Naive thymus-derived CD8-positive, alpha-beta T cell (primary cell): ENCODE measurements at regions not wholly inside any gene's neighbourhood (a gene's known extent, or its start where the extent isn't known, plus 50 kb on each side); places are given as distances from the start of the nearest gene placed in this dataset.
"Not testable (repeated sequence)": the region's sequence is repeated elsewhere in the genome, so short reads cannot be mapped to it uniquely, and the experiment has no call there.

Experiments used
- ATAC-seq, 2 donors: fragments of 150-1000 bp; cut with Tn5 transposase in 1 of 2; sonication (Bioruptor Pico), chemical (Tn5 transposase) in 1 of 2; 1 replicate in 1 of 2; 2 replicates in 1 of 2; pipeline ENCODE4 v1.10.0; 2021; ENCODE audit warnings: mild to moderate bottlenecking in 2 of 2, moderate library complexity in 2 of 2
- POLR2A ChIA-PET: fragments of 350-600 bp; sonication (Branson Sonifier 250); formaldehyde crosslinking; loops from one replicate; lab custom pipeline; 2021; ENCODE audit warnings: antibody characterized with exemption; lab: Charles Lee
- DNase-seq, 10 donors: peaks; one replicate each; pipeline versions ENCODE4 v3.0.0 to v3.0.0-alpha.2; 2020 to 2022
- H3K27ac Mint-ChIP-seq, 10 donors: one replicate each; pipeline ENCODE4 v1.8.0; 2020 to 2022; ENCODE audit warnings: mild to moderate bottlenecking in 10 of 10, mixed read lengths in 10 of 10, moderate library complexity in 4 of 10, inconsistent platforms in 1 of 10
- H3K27me3 Mint-ChIP-seq, 5 donors: one replicate each; pipeline ENCODE4 v1.8.0; 2021 to 2022; ENCODE audit warnings: mixed read lengths in 5 of 5
- H3K36me3 Mint-ChIP-seq, 3 donors: one replicate each; pipeline ENCODE4 v1.8.0; 2020 to 2022; ENCODE audit warnings: mixed read lengths in 3 of 3, mild to moderate bottlenecking in 2 of 3, inconsistent platforms in 1 of 3
- H3K4me1 Mint-ChIP-seq, 4 donors: one replicate each; pipeline ENCODE4 v1.8.0; 2021 to 2022; ENCODE audit warnings: mixed read lengths in 4 of 4
- H3K4me3 Mint-ChIP-seq, 10 donors: one replicate each; pipeline ENCODE4 v1.8.0; 2020 to 2022; ENCODE audit warnings: mild to moderate bottlenecking in 10 of 10, mixed read lengths in 10 of 10, moderate library complexity in 6 of 10, inconsistent platforms in 1 of 10
- H3K9me3 Mint-ChIP-seq, 9 donors: one replicate each; pipeline ENCODE4 v1.8.0; 2020 to 2022; ENCODE audit warnings: mixed read lengths in 9 of 9, mild to moderate bottlenecking in 3 of 9, inconsistent platforms in 1 of 9, moderate library complexity in 1 of 9

DNA sequence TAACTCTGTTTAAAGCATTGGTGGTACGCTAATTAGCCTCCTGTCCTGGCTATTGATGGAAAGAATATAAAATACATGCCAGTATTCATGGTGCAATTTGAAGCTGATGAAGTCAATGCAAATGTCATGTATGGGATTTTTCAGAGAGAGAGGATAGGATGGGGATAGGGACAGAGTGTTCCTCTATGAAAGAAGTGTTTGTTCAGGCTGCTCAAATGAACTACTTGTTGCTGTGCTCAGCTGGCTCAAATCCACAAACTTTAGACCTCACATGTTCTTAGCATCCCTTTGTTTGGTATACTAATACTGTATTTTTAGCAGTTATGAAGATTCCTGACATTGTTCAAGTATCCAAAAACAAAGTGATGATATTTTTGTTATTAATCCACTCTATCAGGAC is 116.5 kb downstream of the SLITRK1 start:
- H3K27ac Mint-ChIP-seq = no peak overlapping the region
- no peaks in the 10 kb centered on the region for H3K4me1 Mint-ChIP-seq
- ATAC-seq (no peak), DNase-seq (no peak)
- peaks cover 0 to 14% (median 0%) of the 10 kb centered on the region in 9 donors for H3K9me3 Mint-ChIP-seq
- POLR2A ChIA-PET = no interaction called here
- no peak overlapping the region for H3K4me3 Mint-ChIP-seq
- no peaks in the 10 kb centered on the region for H3K36me3 Mint-ChIP-seq
- no peaks in the 10 kb centered on the region for H3K27me3 Mint-ChIP-seq

DNA sequence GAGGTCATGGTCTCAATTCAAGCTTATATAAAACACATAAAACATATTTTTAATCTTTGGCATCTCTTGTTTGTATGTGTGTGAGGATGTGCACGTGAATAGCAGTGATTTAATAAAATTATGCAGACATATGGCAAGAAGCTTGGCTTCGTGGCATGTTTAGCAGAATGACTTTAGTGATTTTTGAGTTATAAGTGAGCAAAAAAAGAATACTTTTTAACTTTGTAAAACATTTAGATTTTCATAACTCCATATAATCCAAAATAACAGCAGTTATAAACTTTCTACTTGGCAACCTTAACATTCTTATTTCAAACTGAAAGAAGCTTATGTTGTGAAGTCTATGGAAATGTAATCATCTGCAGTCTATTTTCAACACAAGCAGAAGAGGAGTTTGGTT is 120.6 kb downstream of the SLITRK1 start:
- no peaks in the 10 kb centered on the region for H3K36me3 Mint-ChIP-seq
- no peaks in the 10 kb centered on the region for H3K4me1 Mint-ChIP-seq
- DNase-seq = no peak
- no peaks in the 10 kb centered on the region for H3K27me3 Mint-ChIP-seq
- H3K4me3 Mint-ChIP-seq = no peak overlapping the region
- no peak overlapping the region for H3K27ac Mint-ChIP-seq
- POLR2A ChIA-PET = no interaction called here
- ATAC-seq = no peak
- peaks cover 0 to 19% (median 4%) of the 10 kb centered on the region in 9 donors for H3K9me3 Mint-ChIP-seq

DNA sequence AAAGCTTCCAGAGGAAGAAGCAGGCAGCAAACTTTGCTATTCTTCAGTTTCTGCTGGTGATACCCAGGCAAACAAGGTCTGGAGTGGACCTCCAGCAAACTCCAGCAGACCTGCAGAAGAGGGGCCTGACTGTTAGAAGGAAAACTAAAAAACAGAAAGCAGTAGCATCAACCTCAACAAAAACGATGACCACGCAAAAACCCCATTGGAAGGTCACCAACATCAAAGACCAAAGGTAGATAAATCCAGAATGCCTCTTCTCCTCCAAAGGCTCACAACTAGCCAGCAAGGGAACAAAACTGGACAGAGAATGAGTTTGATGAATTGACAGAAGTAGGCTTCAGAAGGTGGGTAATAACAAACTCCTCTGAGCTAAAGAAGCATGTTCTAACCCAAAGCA is 127.1 kb downstream of the SLITRK1 start:
- DNase-seq, H3K27me3 Mint-ChIP-seq, H3K4me3 Mint-ChIP-seq, ATAC-seq, POLR2A ChIA-PET, H3K36me3 Mint-ChIP-seq, H3K4me1 Mint-ChIP-seq, H3K27ac Mint-ChIP-seq: not testable (repeated sequence)
- H3K9me3 Mint-ChIP-seq = peaks cover 0 to 33% (median 7%) of the 10 kb centered on the region in 9 donors

DNA sequence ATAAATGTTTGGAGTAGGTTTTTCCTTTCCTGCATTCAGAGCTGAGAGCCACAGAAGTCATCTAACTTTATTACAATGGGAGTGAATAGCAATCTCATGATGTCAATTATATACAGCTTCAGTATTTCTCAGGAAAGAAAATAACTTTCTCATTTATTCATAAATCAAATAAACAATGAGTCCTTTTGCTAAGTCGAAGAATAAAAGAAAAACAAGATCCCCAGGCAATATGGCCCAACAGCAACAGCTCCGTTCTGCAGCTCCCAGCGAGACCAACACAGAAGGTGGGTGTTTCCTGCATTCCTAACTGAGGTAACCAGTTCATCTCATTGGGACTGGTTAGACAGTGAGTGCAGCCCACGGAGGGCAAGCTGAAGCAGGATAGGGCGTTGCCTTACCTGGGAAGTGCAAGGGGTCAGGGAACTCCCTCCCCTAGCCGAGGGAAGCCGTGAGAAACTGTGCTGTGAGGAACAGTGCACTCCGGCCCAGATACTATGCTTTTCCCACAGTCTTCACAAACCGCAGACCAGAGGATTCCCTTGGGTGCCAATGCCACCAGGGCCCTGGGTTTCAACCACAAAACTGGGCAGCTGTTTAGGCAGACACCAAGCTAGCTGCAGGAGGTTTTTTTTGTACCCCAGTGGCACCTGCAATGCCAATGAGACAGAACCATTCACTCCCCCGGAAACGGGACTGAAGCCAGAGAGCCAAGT is 128.2 kb downstream of the SLITRK1 start:
- no peaks in the 10 kb centered on the region for H3K4me1 Mint-ChIP-seq
- H3K27me3 Mint-ChIP-seq = peaks cover 0 to 3% (median 0%) of the 10 kb centered on the region in 5 donors
- DNase-seq (no peak), ATAC-seq (no peak)
- no peak overlapping the region for H3K27ac Mint-ChIP-seq
- POLR2A ChIA-PET = no interaction called here
- H3K36me3 Mint-ChIP-seq = peaks cover 0 to 6% (median 0%) of the 10 kb centered on the region in 3 donors
- peaks cover 0 to 24% (median 7%) of the 10 kb centered on the region in 9 donors for H3K9me3 Mint-ChIP-seq
- H3K4me3 Mint-ChIP-seq = no peak overlapping the region

DNA sequence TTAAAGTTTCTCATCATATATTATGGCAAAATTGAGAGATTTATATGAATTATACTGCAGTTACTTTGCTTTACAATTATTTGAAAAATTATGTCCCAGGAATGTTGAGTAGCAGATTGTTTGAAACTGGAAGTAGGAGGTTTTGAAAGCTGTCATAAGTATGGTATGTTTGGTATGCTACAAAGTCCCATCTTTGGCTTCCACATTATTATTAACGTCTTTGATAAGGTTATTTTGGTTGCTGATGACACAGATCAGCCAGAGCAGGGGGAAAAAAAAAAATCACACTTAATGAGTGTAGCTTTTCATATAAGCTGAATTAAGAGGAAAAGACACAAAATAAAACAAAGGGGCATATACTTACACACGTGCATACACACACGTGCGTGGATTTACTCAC is 130.1 kb downstream of the SLITRK1 start:
- POLR2A ChIA-PET = no interaction called here
- H3K36me3 Mint-ChIP-seq = peaks cover 0 to 6% (median 0%) of the 10 kb centered on the region in 3 donors
- no peaks in the 10 kb centered on the region for H3K4me1 Mint-ChIP-seq
- H3K9me3 Mint-ChIP-seq = peaks cover 0 to 20% (median 4%) of the 10 kb centered on the region in 9 donors
- DNase-seq (no peak), ATAC-seq (no peak)
- H3K27me3 Mint-ChIP-seq = peaks cover 0 to 3% (median 0%) of the 10 kb centered on the region in 5 donors
- no peak overlapping the region for H3K4me3 Mint-ChIP-seq
- H3K27ac Mint-ChIP-seq = no peak overlapping the region

DNA sequence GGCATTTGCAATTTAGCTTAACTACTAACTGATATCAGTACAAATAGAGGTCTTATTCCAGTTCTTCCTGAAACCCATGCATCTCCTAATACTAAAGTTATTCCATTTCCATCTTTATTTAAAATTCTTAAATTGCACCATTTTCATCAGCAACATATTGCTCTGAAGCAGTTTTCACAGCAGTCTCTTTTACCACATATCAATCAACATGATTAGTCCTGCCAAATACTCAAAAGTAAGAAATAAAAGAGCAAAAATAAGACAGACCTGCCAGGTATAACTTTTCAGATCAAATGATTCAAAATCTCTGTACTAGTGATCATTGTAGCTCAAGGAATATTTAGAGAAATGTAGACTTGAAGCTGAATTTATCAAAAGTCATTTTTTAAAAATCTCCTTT is 141.7 kb downstream of the SLITRK1 start:
- Mint-ChIP-seq H3K9me3 (peaks cover 0 to 10% (median 0%) of the 10 kb centered on the region in 9 donors), H3K4me1 (no peaks in the 10 kb centered on the region), H3K27me3 (no peaks in the 10 kb centered on the region), H3K27ac (no peak overlapping the region), H3K4me3 (no peak overlapping the region), H3K36me3 (no peaks in the 10 kb centered on the region)
- no peak for ATAC-seq
- DNase-seq = no peak
- POLR2A ChIA-PET = no interaction called here

DNA sequence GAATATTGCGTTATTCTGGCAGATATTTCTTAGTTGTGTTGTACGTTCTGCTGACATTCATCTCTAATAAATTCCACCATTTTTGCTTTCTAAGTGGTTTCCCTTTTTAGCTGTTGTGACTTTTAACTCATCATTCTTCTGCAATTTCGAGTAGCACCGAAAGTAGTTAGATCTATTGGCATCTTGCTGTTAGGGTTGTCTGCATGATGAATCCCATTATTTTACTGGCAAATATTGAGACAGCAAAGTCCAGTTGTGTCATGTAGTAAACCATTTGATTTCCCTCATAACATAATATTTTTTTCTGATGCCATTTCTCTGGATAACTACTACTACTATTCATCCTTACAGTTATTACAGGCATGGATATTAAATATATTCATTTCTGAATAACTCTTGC is 143.9 kb downstream of the SLITRK1 start:
- Mint-ChIP-seq H3K27me3 (no peaks in the 10 kb centered on the region), H3K9me3 (peaks cover 0 to 10% (median 0%) of the 10 kb centered on the region in 9 donors), H3K36me3 (no peaks in the 10 kb centered on the region), H3K4me3 (no peak overlapping the region), H3K27ac (no peak overlapping the region), H3K4me1 (no peaks in the 10 kb centered on the region)
- POLR2A ChIA-PET = no interaction called here
- ATAC-seq = no peak
- no peak for DNase-seq

DNA sequence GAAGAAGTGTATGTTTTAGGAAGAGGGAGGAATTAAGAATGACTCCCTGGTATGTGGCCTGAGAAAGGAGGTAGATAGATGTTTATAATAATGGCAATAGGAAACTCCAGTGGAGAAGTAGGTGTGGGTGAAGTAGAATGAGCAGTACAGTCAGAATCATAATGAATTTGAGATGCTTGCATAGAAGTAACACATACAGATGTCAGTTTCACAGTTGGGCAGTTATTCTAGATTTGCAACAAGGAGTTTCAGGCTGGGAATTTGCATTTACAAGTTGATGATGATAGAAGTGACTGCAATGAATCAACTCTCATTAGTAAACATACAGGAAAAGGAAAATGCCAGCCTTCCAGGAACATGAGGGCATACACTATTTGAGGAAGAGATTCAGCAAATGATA is 149.0 kb downstream of the SLITRK1 start:
- ATAC-seq (no peak), DNase-seq (no peak)
- H3K27ac Mint-ChIP-seq = no peak overlapping the region
- H3K4me3 Mint-ChIP-seq = no peak overlapping the region
- H3K9me3 Mint-ChIP-seq = peaks cover 0 to 3% (median 0%) of the 10 kb centered on the region in 9 donors
- no peaks in the 10 kb centered on the region for H3K36me3 Mint-ChIP-seq
- H3K27me3 Mint-ChIP-seq = no peaks in the 10 kb centered on the region
- no peaks in the 10 kb centered on the region for H3K4me1 Mint-ChIP-seq
- POLR2A ChIA-PET = no interaction called here

DNA sequence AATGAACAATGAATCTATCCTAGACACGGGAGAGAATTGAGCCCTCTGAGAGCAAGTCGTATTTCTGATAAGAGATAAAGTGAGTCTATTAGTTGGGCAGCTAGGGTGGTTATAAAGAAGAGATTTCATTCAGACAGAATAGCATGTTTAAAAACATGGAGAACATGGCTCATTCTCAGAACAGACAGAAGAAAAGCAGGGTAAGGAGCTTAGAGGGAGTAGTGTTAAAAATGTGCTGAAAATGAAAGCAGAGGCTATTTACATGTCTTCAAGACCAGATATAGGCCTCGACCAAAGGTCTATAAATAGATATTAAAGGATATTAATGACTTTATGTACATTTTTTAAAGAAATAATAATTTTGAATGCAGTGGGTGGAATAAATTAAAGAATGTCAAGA is 149.5 kb downstream of the SLITRK1 start:
- H3K27ac Mint-ChIP-seq = no peak overlapping the region
- no peak overlapping the region for H3K4me3 Mint-ChIP-seq
- no peak for ATAC-seq
- H3K4me1 Mint-ChIP-seq = no peaks in the 10 kb centered on the region
- H3K36me3 Mint-ChIP-seq = no peaks in the 10 kb centered on the region
- DNase-seq = no peak
- POLR2A ChIA-PET = no interaction called here
- H3K27me3 Mint-ChIP-seq = no peaks in the 10 kb centered on the region
- peaks cover 0 to 3% (median 0%) of the 10 kb centered on the region in 9 donors for H3K9me3 Mint-ChIP-seq

DNA sequence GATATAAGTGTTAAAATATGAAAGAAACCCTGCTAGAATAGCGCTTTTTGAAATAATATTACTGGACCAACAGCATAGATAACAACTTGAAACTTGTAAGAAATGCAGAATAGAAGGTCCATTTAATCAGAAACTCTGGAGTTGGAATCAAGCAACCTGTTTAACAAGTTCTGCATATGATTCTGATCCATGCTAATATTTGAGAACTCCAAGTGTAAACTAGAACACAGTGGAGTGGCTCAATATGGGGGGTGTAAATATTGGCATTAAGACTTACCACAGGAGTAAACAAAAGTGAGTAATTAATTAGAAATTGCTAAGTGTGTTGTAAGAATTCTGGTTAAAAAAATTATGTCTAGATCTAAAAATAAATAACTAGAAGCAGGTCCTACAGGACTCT is 151.2 kb downstream of the SLITRK1 start:
- H3K27me3 Mint-ChIP-seq = no peaks in the 10 kb centered on the region
- no peaks in the 10 kb centered on the region for H3K36me3 Mint-ChIP-seq
- no peak overlapping the region for H3K27ac Mint-ChIP-seq
- no peaks in the 10 kb centered on the region for H3K4me1 Mint-ChIP-seq
- POLR2A ChIA-PET = no interaction called here
- peaks cover 0 to 7% (median 0%) of the 10 kb centered on the region in 9 donors for H3K9me3 Mint-ChIP-seq
- DNase-seq = no peak
- no peak for ATAC-seq
- H3K4me3 Mint-ChIP-seq = no peak overlapping the region

DNA sequence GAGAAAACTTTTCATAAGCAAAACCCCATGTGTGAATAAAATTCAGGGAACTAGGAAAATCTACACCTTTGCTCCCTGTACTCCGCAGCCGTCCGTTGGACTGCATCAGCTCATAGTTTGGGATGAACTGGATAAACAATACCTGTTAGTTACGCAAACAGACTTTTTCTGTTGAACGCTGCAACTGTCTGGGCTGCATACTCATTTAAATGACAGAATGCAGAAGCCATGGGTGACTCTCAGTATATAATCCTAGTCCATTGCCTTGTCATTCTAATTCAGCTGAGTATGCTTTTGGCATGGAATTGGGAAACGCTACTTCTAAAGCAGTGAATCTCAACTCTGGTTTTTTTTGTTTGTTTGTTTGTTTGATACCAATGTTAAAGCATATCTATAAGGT is 151.6 kb downstream of the SLITRK1 start:
- Mint-ChIP-seq H3K27ac (no peak overlapping the region), H3K9me3 (peaks cover 0 to 7% (median 0%) of the 10 kb centered on the region in 9 donors), H3K27me3 (no peaks in the 10 kb centered on the region), H3K4me3 (no peak overlapping the region), H3K4me1 (no peaks in the 10 kb centered on the region), H3K36me3 (no peaks in the 10 kb centered on the region)
- DNase-seq = no peak
- ATAC-seq = no peak
- POLR2A ChIA-PET = no interaction called here

DNA sequence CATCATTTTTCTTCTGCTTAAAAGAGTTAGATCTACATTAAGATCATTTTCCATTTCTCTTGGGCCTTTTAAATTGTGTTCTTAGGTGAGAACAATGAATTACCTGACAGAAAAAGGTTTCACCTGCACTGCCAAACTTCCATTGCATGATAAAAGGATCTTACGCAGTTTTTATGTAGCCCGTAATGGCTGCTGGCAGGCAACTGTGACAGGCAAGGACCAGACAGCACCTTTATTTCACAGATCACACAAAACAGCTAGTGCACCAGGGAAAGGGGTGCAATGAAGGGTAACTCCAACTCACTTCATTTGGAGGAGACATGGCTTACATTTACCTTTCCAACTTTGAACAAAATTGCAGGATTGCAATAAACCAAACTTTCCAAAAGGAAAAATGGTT is 159.8 kb downstream of the SLITRK1 start:
- H3K27ac Mint-ChIP-seq = no peak overlapping the region
- DNase-seq = no peak
- no peaks in the 10 kb centered on the region for H3K27me3 Mint-ChIP-seq
- no peak overlapping the region for H3K4me3 Mint-ChIP-seq
- POLR2A ChIA-PET = no interaction called here
- no peaks in the 10 kb centered on the region for H3K4me1 Mint-ChIP-seq
- no peak for ATAC-seq
- H3K9me3 Mint-ChIP-seq = peaks cover 0 to 6% (median 0%) of the 10 kb centered on the region in 9 donors
- H3K36me3 Mint-ChIP-seq = no peaks in the 10 kb centered on the region

DNA sequence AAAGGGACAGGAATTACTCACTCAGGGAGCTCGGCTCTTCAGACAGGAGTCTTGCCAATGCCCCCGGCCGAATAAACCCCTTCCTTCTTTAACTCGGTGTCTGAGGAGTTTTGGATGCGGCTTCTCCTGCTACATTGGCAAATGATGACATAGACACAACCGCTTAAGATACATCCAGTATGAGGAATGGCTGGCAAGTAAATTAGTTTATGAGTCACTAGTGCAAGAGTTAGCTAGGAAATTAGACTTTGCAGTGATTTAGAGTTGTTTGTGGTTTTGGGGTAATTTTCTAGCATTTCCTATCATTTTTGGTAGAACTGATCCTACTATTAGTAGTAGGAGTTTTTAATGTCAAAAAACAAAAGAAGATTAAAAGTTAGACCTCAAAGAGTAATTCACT is 166.2 kb downstream of the SLITRK1 start:
- Mint-ChIP-seq H3K36me3 (no peaks in the 10 kb centered on the region), H3K4me1 (no peaks in the 10 kb centered on the region), H3K27me3 (no peaks in the 10 kb centered on the region), H3K4me3 (no peak overlapping the region), H3K27ac (no peak overlapping the region), H3K9me3 (peaks cover 0 to 5% (median 0%) of the 10 kb centered on the region in 9 donors)
- POLR2A ChIA-PET = no interaction called here
- ATAC-seq (no peak), DNase-seq (no peak)

DNA sequence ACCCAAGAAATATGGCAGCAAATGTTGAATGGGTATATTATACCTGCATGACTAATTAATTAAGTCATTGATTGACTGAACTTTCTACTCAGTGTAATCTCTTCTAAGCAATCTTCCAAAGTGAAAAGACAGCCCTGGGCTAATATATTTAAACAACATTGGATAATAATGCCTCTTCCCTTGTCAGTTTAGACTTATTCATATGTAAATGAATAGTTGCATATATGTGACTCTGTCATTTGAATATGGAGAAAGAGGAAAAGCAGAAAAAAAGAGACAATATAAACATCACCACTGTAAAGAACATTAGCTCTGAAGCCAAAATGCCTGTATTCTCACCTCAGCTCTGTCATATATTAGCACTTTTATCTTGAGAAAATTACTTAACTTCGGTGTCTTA is 168.0 kb downstream of the SLITRK1 start:
- no peak overlapping the region for H3K4me3 Mint-ChIP-seq
- no peaks in the 10 kb centered on the region for H3K36me3 Mint-ChIP-seq
- H3K4me1 Mint-ChIP-seq = no peaks in the 10 kb centered on the region
- H3K9me3 Mint-ChIP-seq = peaks cover 0 to 5% (median 0%) of the 10 kb centered on the region in 9 donors
- POLR2A ChIA-PET = no interaction called here
- DNase-seq = no peak
- H3K27ac Mint-ChIP-seq = no peak overlapping the region
- no peak for ATAC-seq
- H3K27me3 Mint-ChIP-seq = no peaks in the 10 kb centered on the region
